ENCODE measurements at regions not wholly inside any gene's neighbourhood (a gene's known extent, or its start where the extent isn't known, plus 50 kb on each side); places are given as distances from the start of the nearest gene placed in this dataset.

- H3K4me2 ChIP-seq, result peak overlapping the region in 3 of 11 experiments; percentile 37 to 60 (median 56); a peak in 5 of 22 replicates
- H3K4me1 ChIP-seq, result peaks cover 0 to 28% (median 3%) of the 10 kb centered on the region in 10 experiments; a peak in 7 of 20 replicates
- no peak overlapping the region for H3K4me3 ChIP-seq
- H3K9ac ChIP-seq, result no peak overlapping the region
- no peaks in the 10 kb centered on the region for H3K27me3 ChIP-seq
- no peak overlapping the region; a peak in 1 of 22 replicates for H3K27ac ChIP-seq
- no peak for TF ChIP-seq Cebpa-rat (IDR thresholded peaks at IDR 0.05)
- H3K36me3 ChIP-seq, result no peaks in the 10 kb centered on the region
- H3K9me3 ChIP-seq (replicated peaks in 1 of 11), result no peaks in the 10 kb centered on the region
- H4K20me1 ChIP-seq, result no peaks in the 10 kb centered on the region
Observed at GRCh38 chr2:147663153-147663961, 181.5 kb upstream of the ACVR2A start.

GRCh38 chr2:147662221-147662620, 182.6 kb upstream of the ACVR2A start:
- Histone ChIP-seq H3K36me3 (no peaks in the 10 kb centered on the region), H3K27me3 (no peaks in the 10 kb centered on the region), H3K4me3 (no peak overlapping the region), H3K27ac (no peak overlapping the region), H3K4me1 (peaks cover 0 to 28% (median 6%) of the 10 kb centered on the region in 10 experiments; a peak in 11 of 20 replicates), H3K9me3 (replicated peaks in 1 of 11) (no peaks in the 10 kb centered on the region), H3K4me2 (no peak overlapping the region), H3K9ac (no peak overlapping the region), H4K20me1 (no peaks in the 10 kb centered on the region)
- no peak for TF ChIP-seq Cebpa-rat (IDR thresholded peaks at IDR 0.05)

GRCh38 chr2:147660680-147661079, 184.1 kb upstream of the ACVR2A start:
- Histone ChIP-seq H4K20me1 (no peaks in the 10 kb centered on the region), H3K27ac (no peak overlapping the region), H3K9me3 (replicated peaks in 1 of 11) (no peaks in the 10 kb centered on the region), H3K4me3 (no peak overlapping the region), H3K36me3 (no peaks in the 10 kb centered on the region), H3K27me3 (no peaks in the 10 kb centered on the region), H3K4me1 (peaks cover 0 to 26% (median 9%) of the 10 kb centered on the region in 10 experiments; a peak in 11 of 20 replicates), H3K9ac (no peak overlapping the region), H3K4me2 (no peak overlapping the region)
- no peak for TF ChIP-seq Cebpa-rat (IDR thresholded peaks at IDR 0.05)

GRCh38 chr2:147659051-147659450, 185.8 kb upstream of the ACVR2A start:
- Histone ChIP-seq H3K9me3 (replicated peaks in 1 of 11) (no peaks in the 10 kb centered on the region), H3K36me3 (no peaks in the 10 kb centered on the region), H3K27me3 (no peaks in the 10 kb centered on the region), H3K27ac (no peak overlapping the region), H4K20me1 (no peaks in the 10 kb centered on the region), H3K4me3 (no peak overlapping the region), H3K9ac (no peak overlapping the region), H3K4me1 (peaks cover 0 to 13% (median 6%) of the 10 kb centered on the region in 10 experiments; a peak in 11 of 20 replicates), H3K4me2 (no peak overlapping the region)
- no peak for TF ChIP-seq Cebpa-rat (IDR thresholded peaks at IDR 0.05)

- no peaks in the 10 kb centered on the region for H3K27me3 ChIP-seq
- H3K9ac ChIP-seq, result no peak overlapping the region
- H3K4me2 ChIP-seq, result peak overlapping the region in 3 of 11 experiments; percentile 6 to 24 (median 22); a peak in 4 of 22 replicates
- no peaks in the 10 kb centered on the region for H4K20me1 ChIP-seq
- H3K4me1 ChIP-seq, result peaks cover 0 to 13% (median 0%) of the 10 kb centered on the region in 10 experiments; a peak in 5 of 20 replicates
- H3K4me3 ChIP-seq, result no peak overlapping the region
- H3K36me3 ChIP-seq, result no peaks in the 10 kb centered on the region
- H3K27ac ChIP-seq, result no peak overlapping the region
- H3K9me3 ChIP-seq (replicated peaks in 1 of 11), result no peaks in the 10 kb centered on the region
- TF ChIP-seq Cebpa-rat (IDR thresholded peaks at IDR 0.05), result no peak
Observed at GRCh38 chr2:147657086-147658000, 187.5 kb upstream of the ACVR2A start.

GRCh38 chr2:147649998-147650397, 194.8 kb upstream of the ACVR2A start:
- Histone ChIP-seq H3K9ac (no peak overlapping the region), H3K36me3 (no peaks in the 10 kb centered on the region), H3K27ac (no peak overlapping the region), H3K27me3 (no peaks in the 10 kb centered on the region), H3K4me2 (no peak overlapping the region), H3K4me1 (no peaks in the 10 kb centered on the region), H3K4me3 (no peak overlapping the region), H4K20me1 (no peaks in the 10 kb centered on the region), H3K9me3 (replicated peaks in 1 of 11) (no peaks in the 10 kb centered on the region)
- no peak for TF ChIP-seq Cebpa-rat (IDR thresholded peaks at IDR 0.05)

- Histone ChIP-seq H3K4me2 (no peak overlapping the region), H3K4me3 (no peak overlapping the region)
- TF ChIP-seq Cebpa-rat (IDR thresholded peaks at IDR 0.05), result no peak
Observed at GRCh38 chr2:147649286-147649685, 195.5 kb upstream of the ACVR2A start.

GRCh38 chr2:147648471-147648870, 196.4 kb upstream of the ACVR2A start:
- H3K4me1 ChIP-seq, result no peaks in the 10 kb centered on the region
- no peak overlapping the region for H3K4me3 ChIP-seq
- H3K9me3 ChIP-seq (replicated peaks in 1 of 11), result no peaks in the 10 kb centered on the region
- H3K27me3 ChIP-seq, result no peaks in the 10 kb centered on the region
- no peak overlapping the region for H3K4me2 ChIP-seq
- no peaks in the 10 kb centered on the region for H3K36me3 ChIP-seq
- no peaks in the 10 kb centered on the region for H4K20me1 ChIP-seq
- no peak for TF ChIP-seq Cebpa-rat (IDR thresholded peaks at IDR 0.05)
- H3K27ac ChIP-seq, result no peak overlapping the region
- H3K9ac ChIP-seq, result no peak overlapping the region

More at GRCh38 chr2:147649286-147649685, 195.5 kb upstream of the ACVR2A start:
- no peaks in the 10 kb centered on the region for H3K36me3 ChIP-seq
- no peaks in the 10 kb centered on the region for H3K27me3 ChIP-seq
- H3K9ac ChIP-seq, result no peak overlapping the region
- H4K20me1 ChIP-seq, result no peaks in the 10 kb centered on the region
- H3K4me1 ChIP-seq, result no peaks in the 10 kb centered on the region
- no peaks in the 10 kb centered on the region for H3K9me3 ChIP-seq (replicated peaks in 1 of 11)
- H3K27ac ChIP-seq, result no peak overlapping the region

GRCh38 chr2:147647816-147648215, 197.0 kb upstream of the ACVR2A start:
- Histone ChIP-seq H3K9me3 (replicated peaks in 1 of 11) (no peaks in the 10 kb centered on the region), H3K27me3 (no peaks in the 10 kb centered on the region), H3K9ac (no peak overlapping the region), H4K20me1 (no peaks in the 10 kb centered on the region), H3K36me3 (no peaks in the 10 kb centered on the region), H3K27ac (no peak overlapping the region), H3K4me3 (no peak overlapping the region), H3K4me1 (peaks cover 0 to 4% (median 0%) of the 10 kb centered on the region in 10 experiments; a peak in 5 of 20 replicates), H3K4me2 (no peak overlapping the region)
- TF ChIP-seq Cebpa-rat (IDR thresholded peaks at IDR 0.05), result no peak
